ENCODE measurements at regions not wholly inside any gene's neighbourhood (a gene's known extent, or its start where the extent isn't known, plus 50 kb on each side); places are given as distances from the start of the nearest gene placed in this dataset.

DNA sequence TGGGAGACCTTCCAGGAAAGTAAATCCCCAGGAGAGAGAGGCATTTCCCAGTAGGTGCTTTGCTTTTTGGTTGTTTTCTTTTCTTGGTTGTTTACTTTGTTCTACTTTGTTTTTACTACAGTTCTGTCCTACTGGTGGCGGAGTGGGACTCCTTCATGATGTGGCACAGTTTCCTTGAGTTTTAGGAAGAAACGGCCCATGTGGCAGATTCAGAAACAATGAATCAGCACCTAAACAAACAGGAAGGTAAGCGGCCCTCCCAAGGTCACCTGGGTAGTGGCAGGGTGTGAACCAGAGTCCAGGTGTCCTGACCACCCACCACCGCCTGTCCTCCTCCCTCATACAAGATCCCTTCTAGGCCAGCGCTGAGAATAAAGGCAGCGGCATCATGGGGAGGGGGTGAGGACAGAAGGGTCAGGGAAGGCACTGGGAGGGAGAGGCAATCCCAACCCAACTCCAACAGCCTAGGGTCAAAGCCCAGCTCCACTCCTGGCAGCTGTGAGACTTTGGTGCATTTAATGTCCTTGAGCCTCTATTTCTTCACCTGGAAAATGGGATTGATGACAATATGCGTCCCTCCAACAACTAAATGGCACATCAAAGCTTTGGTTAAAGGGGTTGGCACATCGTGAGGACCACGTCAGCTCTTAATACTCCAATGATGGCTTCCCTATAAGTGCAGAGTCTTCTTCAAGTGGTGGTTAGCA lies 111.5 kb upstream of the BCL2L14 start:
- no peak for TF ChIP-seq ZNF221 (tag by site-specific recombination; IDR thresholded peaks at IDR 0.05; ENCODE audit: borderline replicate concordance)
- no peak for TF ChIP-seq CTCF (tag by site-specific recombination; IDR thresholded peaks at IDR 0.05)
